Left ventricle myocardium inferior (tissue), 1 donor: ENCODE measurements at regions not wholly inside any gene's neighbourhood (a gene's known extent, or its start where the extent isn't known, plus 50 kb on each side); places are given as distances from the start of the nearest gene placed in this dataset.

Source experiments
- DNase-seq: peaks from one replicate; pipeline ENCODE4 v3.0.0-alpha.2; 2020
- H3K27ac ChIP-seq: fragments of 200-600 bp; replicated peaks from 2 replicates; pipeline ENCODE4 v1.8.0; 2021
- H3K27me3 ChIP-seq: fragments of 200-600 bp; 2 replicates; pipeline ENCODE4 v1.8.0; 2021; ENCODE audit warnings: low read depth
- H3K36me3 ChIP-seq: fragments of 200-600 bp; 2 replicates; pipeline ENCODE4 v1.8.0; 2021
- H3K4me1 ChIP-seq: fragments of 200-600 bp; 2 replicates; pipeline ENCODE4 v1.8.0; 2021
- H3K4me3 ChIP-seq: fragments of 200-600 bp; 2 replicates; pipeline ENCODE4 v1.8.0; 2021; ENCODE audit warnings: mild to moderate bottlenecking, moderate library complexity
- H3K9me3 ChIP-seq: fragments of 200-600 bp; replicated peaks from 2 replicates; pipeline ENCODE4 v1.8.0; 2021
- CTCF ChIP-seq: fragments of 200-600 bp; IDR thresholded peaks from 2 replicates; pipeline ENCODE4 v1.8.0; 2021; ENCODE audit warnings: antibody characterized with exemption, mild to moderate bottlenecking, borderline replicate concordance
- intact Hi-C: fragments of 100-400 bp; cut with micrococcal nuclease; formaldehyde crosslinking; loops from one replicate; pipeline ENCODE4 v1.11.0; 2022
- donor health status: DM: no; HTN: yes; CAD: no; lungs with severe emphysema.

DNA sequence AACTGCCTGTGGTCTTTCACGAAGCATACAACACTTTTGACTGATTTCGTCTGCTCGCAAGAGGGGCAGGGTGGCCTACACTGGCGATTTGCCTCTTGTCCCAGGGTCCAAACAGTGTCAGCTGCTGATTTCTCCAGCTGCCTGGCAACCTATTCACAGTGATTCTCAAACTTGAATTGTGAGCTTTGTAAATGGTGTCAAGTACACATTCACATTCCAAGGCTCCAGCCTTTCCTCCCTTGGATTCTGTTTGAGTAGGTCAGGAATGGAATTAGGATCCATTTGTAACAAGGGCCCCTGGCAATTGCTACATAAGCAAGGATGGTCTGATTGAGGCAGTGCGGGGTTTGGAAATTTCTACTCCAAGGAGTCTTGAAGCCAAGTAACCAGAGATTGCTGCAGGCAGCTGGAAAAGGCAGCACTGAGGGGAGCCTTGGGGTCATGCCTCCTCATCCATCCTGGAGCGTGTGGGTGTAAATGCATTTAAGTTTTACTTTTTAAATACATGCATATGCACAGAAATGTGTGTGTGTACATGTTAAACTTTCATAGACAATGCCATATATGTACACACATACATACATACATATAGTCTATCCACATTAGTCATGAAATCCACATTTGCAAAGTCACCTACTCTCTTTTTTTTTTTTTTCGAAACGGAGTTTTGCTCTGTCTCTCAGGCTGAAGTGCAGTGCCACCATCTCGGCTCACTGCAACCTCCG lies 86.8 kb upstream of the UXS1 start:
- Histone ChIP-seq H3K27ac (no peak overlapping the region), H3K36me3 (no peaks in the 10 kb centered on the region), H3K9me3 (no peaks in the 10 kb centered on the region), H3K4me3 (no peak overlapping the region), H3K4me1 (peaks cover 5% of the 10 kb centered on the region), H3K27me3 (no peaks in the 10 kb centered on the region)
- no peak for DNase-seq
- no peak for TF ChIP-seq CTCF
- intact Hi-C loops: no loop called here

- intact Hi-C loops: no loop called here
- Histone ChIP-seq H3K9me3 (no peaks in the 10 kb centered on the region), H3K27me3 (no peaks in the 10 kb centered on the region), H3K4me3 (no peak overlapping the region), H3K36me3 (no peaks in the 10 kb centered on the region), H3K4me1 (peaks cover 5% of the 10 kb centered on the region), H3K27ac (no peak overlapping the region)
- DNase-seq: no peak
- TF ChIP-seq CTCF: no peak
Measured at GRCh38 chr2:106280224-106280623, 86.1 kb upstream of the UXS1 start.

- Histone ChIP-seq H3K4me1 (peaks cover 5% of the 10 kb centered on the region), H3K9me3 (no peaks in the 10 kb centered on the region), H3K27ac (no peak overlapping the region), H3K27me3 (no peaks in the 10 kb centered on the region), H3K4me3 (no peak overlapping the region), H3K36me3 (no peaks in the 10 kb centered on the region)
- intact Hi-C loops: no loop called here
- no peak for TF ChIP-seq CTCF
- DNase-seq: no peak
Measured at GRCh38 chr2:106278112-106278876, 84.2 kb upstream of the UXS1 start.

- Histone ChIP-seq H3K27me3 (no peaks in the 10 kb centered on the region), H3K4me1 (peaks cover 5% of the 10 kb centered on the region), H3K27ac (no peak overlapping the region), H3K9me3 (no peaks in the 10 kb centered on the region), H3K36me3 (no peaks in the 10 kb centered on the region), H3K4me3 (no peak overlapping the region)
- intact Hi-C loops: no loop called here
- no peak for DNase-seq
- TF ChIP-seq CTCF: no peak
Measured at GRCh38 chr2:106277426-106277825, 83.3 kb upstream of the UXS1 start.

GRCh38 chr2:106275971-106276370 lies 81.9 kb upstream of the UXS1 start:
- Histone ChIP-seq H3K9me3 (no peaks in the 10 kb centered on the region), H3K27ac (no peak overlapping the region), H3K4me3 (no peak overlapping the region), H3K36me3 (no peaks in the 10 kb centered on the region), H3K4me1 (peaks cover 5% of the 10 kb centered on the region), H3K27me3 (no peaks in the 10 kb centered on the region)
- no peak for TF ChIP-seq CTCF
- no peak for DNase-seq
- intact Hi-C loops: no loop called here
